ENCODE measurements at regions not wholly inside any gene's neighbourhood (a gene's known extent, or its start where the extent isn't known, plus 50 kb on each side); places are given as distances from the start of the nearest gene placed in this dataset.

- no peak for TF ChIP-seq ZFP3 (CRISPR knock-in tag; IDR thresholded peaks at IDR 0.05)
- no peak for TF ChIP-seq BACH2 (CRISPR knock-in tag; IDR thresholded peaks at IDR 0.05; ENCODE audit: borderline replicate concordance)
- no peak for TF ChIP-seq ZFP30 (CRISPR knock-in tag; IDR thresholded peaks at IDR 0.05)
- TF ChIP-seq GLIS3 (CRISPR knock-in tag; IDR thresholded peaks at IDR 0.05) = no peak
- TF ChIP-seq RARB (CRISPR knock-in tag; IDR thresholded peaks at IDR 0.05) = no peak
- TF ChIP-seq ZNF8 (CRISPR knock-in tag; IDR thresholded peaks at IDR 0.05) = no peak
- no peak for TF ChIP-seq CSDC2 (CRISPR knock-in tag; IDR thresholded peaks at IDR 0.05)
- TF ChIP-seq, protein P1, sequence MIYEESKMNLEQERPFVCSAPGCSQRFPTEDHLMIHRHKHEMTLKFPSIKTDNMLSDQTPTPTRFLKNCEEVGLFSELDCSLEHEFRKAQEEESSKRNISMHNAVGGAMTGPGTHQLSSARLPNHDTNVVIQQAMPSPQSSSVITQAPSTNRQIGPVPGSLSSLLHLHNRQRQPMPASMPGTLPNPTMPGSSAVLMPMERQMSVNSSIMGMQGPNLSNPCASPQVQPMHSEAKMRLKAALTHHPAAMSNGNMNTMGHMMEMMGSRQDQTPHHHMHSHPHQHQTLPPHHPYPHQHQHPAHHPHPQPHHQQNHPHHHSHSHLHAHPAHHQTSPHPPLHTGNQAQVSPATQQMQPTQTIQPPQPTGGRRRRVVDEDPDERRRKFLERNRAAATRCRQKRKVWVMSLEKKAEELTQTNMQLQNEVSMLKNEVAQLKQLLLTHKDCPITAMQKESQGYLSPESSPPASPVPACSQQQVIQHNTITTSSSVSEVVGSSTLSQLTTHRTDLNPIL (CRISPR knock-in tag; IDR thresholded peaks at IDR 0.05; ENCODE audit: low read depth) = no peak
- TF ChIP-seq OSR1 (CRISPR knock-in tag; IDR thresholded peaks at IDR 0.05) = no peak
- TF ChIP-seq ESRRG (CRISPR knock-in tag; IDR thresholded peaks at IDR 0.05) = no peak
- TF ChIP-seq, protein P2, sequence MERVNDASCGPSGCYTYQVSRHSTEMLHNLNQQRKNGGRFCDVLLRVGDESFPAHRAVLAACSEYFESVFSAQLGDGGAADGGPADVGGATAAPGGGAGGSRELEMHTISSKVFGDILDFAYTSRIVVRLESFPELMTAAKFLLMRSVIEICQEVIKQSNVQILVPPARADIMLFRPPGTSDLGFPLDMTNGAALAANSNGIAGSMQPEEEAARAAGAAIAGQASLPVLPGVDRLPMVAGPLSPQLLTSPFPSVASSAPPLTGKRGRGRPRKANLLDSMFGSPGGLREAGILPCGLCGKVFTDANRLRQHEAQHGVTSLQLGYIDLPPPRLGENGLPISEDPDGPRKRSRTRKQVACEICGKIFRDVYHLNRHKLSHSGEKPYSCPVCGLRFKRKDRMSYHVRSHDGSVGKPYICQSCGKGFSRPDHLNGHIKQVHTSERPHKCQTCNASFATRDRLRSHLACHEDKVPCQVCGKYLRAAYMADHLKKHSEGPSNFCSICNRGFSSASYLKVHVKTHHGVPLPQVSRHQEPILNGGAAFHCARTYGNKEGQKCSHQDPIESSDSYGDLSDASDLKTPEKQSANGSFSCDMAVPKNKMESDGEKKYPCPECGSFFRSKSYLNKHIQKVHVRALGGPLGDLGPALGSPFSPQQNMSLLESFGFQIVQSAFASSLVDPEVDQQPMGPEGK (CRISPR knock-in tag; IDR thresholded peaks at IDR 0.05; ENCODE audit: borderline replicate concordance) = no peak
- TF ChIP-seq ZNF565 (CRISPR knock-in tag; conservative IDR thresholded peaks at IDR 0.05; ENCODE audit: low read depth) = no peak
These were observed 66.8 kb upstream of the SMAD1 start for GRCh38 chr4:145414841-145415240.

Measured in SK-N-SH treated with all-trans-retinoic acid at 6 μM for 48 hours (cell line).